HG03159 (cell line): ENCODE measurements at regions not wholly inside any gene's neighbourhood (a gene's known extent, or its start where the extent isn't known, plus 50 kb on each side); places are given as distances from the start of the nearest gene placed in this dataset.
"Not testable (repeated sequence)": the region's sequence is repeated elsewhere in the genome, so short reads cannot be mapped to it uniquely, and the experiment has no call there.

Experiments
- ATAC-seq: cut with Tn5 transposase; IDR thresholded peaks from one replicate; pipeline ENCODE4 v1.9.1; 2021; ENCODE audit warnings: mild to moderate bottlenecking, moderate library complexity; ENCODE audit not compliant: unreplicated experiment

DNA sequence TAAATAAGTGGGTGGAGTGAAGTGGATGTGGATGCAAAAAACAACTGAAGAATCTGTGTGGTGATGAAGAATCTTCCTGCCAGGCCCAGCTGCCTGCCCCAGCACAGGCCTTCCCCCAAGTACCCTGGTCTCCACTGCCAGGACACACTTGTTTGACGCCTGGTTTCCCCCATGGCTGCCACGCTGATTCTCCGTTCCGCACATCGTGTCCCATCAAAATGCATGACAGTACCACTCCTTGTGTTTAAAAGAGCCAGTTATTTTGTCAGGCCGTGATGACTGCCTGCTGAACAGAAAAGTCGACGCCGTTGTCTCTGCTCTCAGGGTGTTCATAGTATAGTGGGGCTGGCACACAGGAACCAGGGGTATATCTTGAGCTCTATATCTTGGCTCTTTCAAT is 50.3 kb upstream of the KYNU start:
- no peak for ATAC-seq

DNA sequence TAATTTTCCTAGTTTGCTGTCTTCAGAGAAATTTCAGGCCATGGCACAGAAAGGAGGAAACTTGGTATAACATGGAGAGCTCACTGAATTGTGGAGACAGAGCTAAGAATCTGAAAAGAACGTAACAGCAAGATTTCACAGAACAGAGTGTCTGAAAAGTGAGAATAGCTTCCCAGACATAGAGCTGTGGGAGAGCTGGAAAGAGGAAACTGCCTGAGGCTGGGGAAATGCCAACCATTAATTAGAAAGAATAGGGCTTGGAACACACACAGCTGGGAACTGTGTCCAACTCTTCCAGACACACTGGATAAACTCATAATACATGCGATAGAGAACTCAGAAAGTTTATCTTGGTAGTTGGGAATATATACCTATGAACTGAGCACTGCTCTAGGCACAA is 51.6 kb upstream of the KYNU start:
- no peak for ATAC-seq

DNA sequence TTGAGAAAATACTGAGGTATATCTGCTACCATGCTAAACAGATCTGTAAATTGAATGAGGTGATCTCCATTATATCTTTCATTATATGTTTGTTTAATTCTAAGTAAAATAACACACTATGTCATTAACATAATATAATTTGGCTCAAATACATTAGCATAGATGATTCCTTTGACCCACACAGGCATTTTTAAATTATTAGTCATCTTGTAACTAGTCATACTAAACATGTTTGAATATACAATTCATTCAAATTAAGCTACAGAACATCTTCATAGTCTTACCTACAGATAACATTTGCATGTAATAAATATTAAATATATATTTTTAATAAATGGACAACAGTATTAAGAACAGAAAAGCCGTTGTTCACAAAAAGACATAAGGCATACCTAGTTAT is 52.7 kb upstream of the KYNU start:
- ATAC-seq, result no peak

DNA sequence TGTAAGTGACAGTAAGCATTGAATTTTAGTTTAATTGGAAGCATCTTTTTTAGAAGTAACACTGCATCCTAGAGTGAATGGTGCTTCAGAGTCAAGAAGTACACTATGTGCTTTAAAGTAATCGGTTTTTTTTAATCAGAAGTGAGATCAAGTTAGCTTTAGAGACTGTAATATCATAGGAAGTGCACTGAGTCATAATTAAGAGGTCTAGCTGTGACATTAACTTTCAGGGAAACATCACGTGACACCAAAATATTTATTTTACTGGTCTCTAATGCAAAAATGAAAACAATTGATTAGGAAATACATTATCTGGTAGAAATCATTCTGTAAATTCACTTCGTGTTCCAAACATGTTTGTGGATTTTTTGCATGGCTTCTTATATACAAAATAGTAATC is 55.3 kb upstream of the KYNU start:
- ATAC-seq, result no peak

DNA sequence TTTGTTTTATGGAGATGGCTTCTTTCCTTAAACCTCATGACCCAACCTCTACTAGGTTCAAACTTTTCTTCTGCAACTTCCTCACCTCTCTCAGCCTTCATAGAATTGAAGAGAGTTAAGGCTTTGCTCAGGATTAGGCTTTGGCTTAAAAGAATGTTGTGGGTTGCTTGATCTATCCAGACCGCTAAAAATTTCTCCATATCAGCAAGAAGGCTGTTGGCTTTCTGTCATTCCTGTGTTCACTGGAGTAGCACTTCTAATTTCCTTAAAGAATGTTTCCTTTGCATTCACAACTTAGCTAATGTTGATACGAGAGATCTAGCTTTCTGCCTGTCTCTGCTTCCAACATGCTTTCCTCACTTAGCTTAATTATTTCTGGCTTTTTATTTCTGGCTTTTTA is 58.1 kb upstream of the KYNU start:
- ATAC-seq, result no peak

DNA sequence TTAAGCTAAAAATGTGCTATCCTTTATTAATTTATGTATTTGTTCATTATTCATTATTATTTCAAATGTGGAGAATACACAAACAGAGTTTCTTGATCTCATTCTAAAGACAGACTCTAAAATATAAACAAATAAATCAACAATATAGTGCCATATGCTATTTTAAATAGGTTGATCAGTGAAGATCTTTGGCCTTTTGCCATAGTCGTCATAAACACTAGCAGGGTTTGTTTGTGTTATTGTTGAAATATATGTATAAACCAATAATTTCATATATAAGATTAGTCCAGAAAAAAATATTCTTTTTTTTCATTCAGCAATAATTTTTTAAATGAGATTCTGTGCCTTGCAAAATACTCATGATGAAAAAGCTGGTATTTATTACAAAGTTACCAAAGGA is 62.1 kb upstream of the KYNU start:
- no peak for ATAC-seq

DNA sequence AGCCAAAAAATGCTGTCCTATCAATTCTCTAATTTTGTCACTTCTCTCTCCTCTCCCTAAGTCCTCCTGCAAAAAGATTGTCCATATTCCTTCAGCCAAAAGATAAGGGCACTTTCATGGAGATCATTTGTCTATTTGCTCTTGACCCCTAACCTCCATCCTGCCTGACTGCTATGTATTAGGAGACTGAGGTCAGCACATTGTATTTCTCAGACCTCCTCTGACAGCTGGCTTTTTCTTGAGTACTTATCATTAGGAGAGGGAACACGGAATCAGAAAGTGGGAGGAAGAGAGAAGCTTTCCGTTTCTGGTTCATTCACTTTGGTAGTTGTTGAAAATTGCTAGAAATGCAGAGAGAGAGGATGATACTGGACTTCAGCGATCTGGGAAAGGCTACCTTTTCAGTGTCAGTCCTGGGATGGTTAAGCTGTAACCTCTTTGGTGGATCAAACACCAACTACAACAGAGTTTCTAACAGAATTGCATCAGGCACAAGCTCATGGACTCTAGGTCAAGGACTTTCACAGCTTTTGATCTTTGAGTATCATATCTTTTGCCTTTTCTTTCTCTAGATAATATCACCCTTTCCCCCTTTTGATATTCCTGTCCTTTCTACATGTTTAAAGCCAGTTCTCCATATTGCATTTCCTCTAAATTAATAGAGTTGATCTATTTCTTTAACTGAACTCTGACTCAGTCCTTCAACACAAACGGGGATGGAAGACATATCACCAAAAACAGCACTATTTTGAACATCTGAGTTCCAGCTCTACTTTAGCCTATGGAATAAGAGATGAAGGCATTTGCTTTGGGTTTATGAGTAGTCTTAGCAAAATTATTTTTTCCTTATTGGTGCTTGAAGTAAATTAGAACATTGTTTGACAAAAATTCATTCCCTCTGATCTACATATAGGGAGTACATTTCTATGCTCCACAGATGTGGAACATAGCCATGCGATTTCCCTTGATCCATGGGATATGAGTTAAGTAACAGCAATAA is 63.3 kb upstream of the KYNU start:
- ATAC-seq, result no peak

DNA sequence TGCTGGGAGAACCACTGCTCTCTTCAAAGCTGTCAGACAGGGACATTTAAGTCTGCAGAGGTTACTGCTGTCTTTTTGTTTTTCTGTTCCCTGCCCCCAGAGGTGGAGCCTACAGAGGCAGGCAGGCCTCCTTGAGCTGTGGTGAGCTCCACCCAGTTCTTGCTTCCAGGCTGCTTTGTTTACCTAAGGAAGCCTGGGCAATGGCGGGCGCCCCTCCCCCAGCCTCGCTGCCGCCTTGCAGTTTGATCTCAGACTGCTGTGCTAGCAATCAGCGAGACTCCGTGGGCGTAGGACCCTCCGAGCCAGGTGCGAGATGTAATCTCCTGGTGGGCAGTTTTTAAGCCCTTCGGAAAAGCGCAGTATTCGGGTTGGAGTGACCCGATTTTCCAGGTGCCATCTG is 65.8 kb upstream of the KYNU start:
- ATAC-seq, result not testable (repeated sequence)

DNA sequence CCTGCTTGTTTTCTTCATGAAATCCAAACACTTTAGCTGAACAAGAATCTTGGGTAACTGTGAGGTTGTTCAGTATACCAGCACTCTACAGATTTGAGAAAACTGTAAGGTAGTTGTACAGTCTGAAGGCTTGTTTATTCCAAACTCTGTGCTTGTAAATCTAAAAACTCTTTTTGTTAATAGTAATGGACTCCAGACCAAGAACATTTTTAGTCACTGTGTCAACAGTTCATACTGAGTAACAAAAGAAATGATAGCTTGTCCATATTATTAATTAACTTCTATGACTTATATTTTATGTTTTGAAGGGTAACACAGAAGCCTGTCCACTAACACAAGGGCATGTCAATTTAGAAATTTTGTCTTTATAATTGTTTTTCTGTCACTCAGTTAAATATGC is 72.2 kb upstream of the KYNU start:
- ATAC-seq, result no peak

DNA sequence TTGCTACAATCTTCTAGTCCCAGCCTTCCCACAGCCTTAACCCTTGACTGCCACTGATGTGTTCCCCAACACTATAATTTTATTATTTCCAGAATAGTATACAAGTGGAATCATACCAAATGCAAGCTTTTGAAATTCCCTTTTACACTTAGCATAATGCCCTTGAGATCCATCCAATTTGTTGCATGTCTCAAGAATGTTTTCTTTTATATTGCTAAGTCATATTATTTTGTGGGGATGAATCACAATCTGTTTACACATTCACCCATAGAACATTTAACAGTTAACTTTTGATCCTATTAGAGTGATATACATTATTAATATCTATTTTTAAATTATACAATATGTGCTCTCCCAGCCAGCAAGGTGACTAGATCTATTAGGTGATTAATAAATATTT is 74.3 kb upstream of the KYNU start:
- no peak for ATAC-seq

DNA sequence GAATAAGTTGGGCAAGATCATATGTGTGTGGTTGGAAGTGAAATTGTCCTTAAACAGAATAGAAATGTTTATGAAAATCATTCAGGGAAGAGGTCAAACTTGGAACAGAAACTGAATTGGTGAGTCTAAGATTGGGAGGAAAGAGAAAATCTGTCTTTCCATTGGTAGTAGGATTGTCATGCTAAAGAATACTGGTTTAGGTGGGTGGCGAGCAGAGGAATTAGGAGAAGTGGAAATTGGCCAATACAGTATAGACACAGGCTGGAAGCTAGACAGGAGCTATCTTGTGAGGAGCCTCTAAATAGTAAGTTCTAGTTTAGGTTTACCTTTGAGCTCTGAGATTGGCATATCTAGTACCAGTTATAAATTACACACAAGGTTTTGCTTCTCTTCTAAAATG is 80.9 kb upstream of the KYNU start:
- ATAC-seq, result no peak

DNA sequence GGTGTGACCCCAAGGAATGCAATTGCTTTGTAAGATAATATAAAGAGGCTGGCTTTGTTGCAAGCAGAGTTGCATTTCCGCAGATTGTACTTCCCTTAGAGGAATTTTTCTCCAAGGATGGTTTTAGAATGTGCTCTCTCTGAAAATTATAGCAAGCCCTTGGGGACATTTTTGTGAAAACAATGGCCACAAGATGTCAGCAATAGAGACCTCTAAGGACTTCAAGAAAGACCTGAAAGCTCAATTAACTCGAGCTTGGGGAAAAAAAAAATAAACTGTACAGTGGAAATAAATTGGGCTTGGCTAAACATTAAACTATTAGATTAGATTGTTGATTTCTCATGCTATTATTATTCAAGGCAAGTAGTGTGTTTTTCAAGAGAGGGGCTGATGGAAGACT is 81.3 kb upstream of the KYNU start:
- ATAC-seq, result no peak

DNA sequence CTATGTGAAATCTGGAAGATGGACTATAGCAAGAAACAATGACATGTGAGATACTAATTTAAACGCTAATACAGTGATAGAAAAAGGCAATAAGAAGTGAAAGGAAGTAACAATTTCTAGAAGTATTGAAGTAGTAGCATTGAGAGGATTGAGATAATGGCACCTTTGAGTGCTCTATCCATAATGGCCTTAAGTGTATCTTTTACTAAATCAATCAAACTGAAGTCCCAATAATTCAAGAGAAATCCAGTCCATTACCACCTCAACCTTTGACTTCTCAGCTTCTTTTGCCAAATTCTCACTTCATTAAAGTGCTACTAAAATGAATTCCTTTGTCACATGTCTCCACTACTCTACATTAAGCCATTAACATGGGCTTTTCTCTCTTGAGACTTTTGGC is 82.6 kb upstream of the KYNU start:
- no peak for ATAC-seq

DNA sequence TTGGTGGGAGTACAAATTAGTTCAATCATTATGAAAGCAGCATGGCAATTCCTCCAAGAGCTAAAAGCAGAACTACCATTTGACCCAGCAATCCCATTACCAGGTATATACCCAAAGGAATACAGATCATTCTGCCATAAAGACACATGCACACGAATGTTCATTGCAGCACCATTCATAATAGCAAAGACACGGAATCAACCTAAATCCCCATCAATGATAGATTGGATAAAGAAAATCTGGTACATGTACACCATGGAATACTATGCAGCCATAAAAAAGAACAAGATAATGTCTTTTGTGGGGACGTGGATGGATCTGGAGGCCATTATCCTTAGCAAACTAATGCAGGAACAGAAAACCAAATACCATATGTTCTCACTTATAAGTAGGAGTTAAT is 85.1 kb upstream of the KYNU start:
- not testable (repeated sequence) for ATAC-seq

DNA sequence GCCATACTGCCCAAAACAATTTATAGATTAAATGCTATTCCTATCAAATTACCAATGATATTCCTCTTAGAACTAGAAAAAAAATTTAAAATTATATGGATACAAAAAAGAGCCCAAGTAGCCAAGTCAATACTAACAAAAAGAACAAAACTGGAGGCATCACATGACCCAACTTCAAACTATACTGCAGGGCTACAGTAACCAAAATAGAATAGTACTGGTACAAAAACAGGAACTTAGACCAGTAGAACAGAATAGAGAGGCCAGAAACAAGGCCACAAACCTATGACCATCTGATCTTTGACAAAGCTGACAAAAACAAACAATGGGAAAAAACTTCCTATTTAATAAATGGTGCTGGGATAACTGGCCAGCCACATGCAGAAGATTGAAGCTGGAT is 86.1 kb upstream of the KYNU start:
- ATAC-seq, result no peak

DNA sequence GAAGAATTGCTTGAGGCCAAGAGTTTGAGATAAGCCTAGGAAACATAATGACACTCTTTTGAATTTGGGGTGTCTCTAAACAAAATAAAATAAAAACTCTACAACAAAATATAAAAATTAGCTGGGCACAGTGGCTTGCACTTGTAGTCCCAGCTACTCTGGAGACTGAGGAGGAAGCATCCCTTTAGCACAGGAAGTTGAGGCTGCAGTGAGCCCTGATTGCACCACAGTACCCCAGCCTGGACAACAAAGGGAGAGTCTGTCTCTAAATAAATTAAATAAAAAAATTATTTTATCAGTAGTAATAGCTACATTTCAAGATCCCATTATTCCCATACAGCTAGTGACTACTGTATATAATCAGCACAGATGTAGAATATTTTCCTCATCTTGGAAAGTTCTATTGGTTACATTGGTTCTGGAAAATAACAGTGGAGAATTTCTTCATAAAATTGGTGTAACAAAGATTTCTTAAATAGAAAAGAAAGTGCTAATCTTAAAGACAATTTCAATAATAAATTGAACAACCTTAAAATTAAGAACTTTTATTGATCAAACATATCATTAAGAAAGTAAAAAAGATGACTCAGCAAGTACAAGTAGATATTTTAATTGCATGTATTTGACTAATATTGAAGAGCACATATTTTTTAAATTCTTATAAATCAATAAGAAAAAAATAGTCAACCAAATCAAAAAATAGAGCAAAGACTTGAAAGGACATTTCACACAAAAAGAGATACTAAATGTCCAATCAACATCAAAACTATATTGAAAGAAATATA is 90.4 kb upstream of the KYNU start:
- ATAC-seq, result no peak

DNA sequence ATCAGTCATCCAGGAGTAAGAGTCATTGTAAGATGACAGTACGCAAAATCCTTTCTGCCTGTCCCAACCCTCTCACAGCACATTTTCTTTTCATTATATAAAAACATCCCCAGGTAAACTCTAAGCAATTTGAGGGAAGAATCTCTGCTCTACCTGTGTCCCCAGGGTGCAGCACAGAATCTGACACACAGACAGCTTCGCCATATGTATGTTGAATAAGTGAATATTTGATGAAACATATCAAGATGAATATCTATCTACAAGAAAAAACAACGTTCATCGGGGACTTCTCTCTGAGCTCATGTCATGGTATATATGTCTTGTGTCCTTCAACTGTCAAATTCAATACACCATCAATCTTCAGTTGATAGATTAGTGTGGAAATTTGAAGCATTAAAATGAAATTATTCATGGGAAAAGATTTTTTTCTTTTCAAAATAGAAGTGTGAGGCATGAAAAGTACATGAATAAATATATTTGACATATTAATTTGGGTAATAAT is 94.5 kb upstream of the KYNU start:
- ATAC-seq, result no peak

DNA sequence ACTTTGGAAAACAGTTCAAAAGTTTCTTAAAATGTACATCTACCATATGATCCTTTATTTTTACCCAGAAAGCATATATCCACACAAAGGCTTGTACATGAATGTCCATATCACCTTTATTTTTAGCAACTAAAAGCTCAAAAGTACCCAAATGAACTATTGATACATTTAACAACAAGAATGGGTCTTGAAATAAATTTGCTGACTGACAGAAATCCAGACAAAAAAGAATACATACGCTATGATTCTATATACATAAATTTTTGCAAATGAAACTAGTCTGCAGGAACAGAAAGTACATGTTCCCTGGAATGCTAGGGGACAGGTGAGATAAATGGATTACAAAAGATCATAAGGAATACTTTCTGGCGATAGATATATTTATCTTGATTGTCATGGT is 96.3 kb upstream of the KYNU start:
- ATAC-seq, result no peak

DNA sequence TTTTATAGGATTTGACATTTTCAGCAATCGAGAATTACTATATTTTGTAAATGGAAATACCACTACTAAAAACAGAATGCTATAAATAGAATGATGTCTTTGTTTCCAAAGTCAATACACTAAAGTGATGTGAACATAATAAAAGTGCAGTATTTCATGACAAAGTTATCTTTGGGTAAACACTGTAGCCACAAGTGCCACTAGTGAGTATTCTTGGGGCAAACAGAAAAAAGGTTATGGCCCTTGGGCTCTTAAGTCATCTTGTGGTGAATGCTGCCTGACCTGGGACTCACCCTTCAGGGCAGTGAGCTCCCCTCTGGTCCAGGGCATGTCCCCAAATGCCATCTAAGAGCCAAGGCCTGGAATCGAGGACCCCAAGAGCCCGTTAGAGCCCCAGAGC is 99.2 kb upstream of the KYNU start:
- no peak for ATAC-seq

DNA sequence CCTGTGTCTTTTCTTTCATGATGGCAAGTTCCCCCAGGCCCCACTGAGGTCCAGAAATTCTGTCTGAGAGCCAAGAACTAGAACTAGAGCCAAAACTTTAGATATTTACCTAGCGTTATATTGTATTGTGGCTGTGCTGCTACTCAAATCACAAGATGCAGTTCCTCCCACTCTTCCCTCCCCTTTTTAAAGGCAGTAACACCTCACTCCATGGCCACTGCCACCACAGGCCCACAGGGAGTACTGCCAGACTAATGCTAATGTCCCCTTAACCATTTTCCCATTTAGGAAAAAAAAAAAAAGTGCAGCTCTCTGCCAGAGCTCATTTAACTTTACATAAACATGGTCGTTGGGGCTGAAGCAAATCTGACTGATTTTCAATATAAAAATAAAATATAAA is 99.7 kb upstream of the KYNU start:
- ATAC-seq, result no peak

DNA sequence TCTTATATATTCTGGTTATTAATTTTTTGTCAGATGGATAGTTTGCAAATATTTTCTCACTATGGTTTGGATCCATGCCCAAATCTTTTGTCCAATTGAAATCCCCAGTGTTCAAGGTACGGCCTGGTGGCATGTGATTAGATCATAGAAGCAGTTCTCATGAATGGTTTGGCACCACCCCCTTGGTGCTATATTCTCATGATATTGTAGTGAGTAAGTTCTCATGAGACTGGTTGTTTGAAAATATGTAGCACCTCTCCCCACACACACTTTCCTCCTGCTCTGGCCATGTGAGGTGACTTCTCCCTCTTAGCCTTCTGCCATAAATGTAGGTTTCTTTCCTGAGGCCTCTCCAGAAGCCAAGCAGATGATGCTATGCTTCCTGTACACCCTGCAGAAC is 107.7 kb upstream of the KYNU start:
- no peak for ATAC-seq

DNA sequence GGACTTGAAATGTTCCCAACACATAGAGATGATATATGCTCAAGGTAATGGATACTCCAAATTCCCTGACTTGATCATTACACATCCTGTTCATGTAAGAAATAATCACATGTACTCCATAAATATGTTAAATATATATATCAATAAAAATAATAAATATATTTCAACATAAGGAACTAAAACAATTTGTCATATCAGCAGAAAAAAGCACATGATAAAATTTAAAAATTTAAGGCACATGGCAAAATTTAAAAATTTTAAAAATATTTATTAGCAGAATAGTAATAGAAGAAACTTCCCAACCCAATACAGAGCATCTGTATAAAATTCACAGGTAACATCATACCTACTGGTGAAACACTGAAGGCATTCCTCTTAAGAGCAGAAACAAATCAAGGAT is 109.6 kb upstream of the KYNU start:
- no peak for ATAC-seq
